ENCODE measurements at regions not wholly inside any gene's neighbourhood (a gene's known extent, or its start where the extent isn't known, plus 50 kb on each side); places are given as distances from the start of the nearest gene placed in this dataset.

- TF ChIP-seq CTCF (conservative IDR thresholded peaks at IDR 0.05; ENCODE audit: control insufficient read depth, insufficient read depth, low read depth, low read length) = no peak
- DNase-seq (ENCODE audit: low read depth) = no peak
- H3K4me3 ChIP-seq (ENCODE audit: control insufficient read depth, low read depth, low read length) = no peak overlapping the region
Measured at GRCh38 chr4:29037501-29037900, 1682.7 kb upstream of the PCDH7 start.

GRCh38 chr4:29043411-29043810 is 1676.8 kb upstream of the PCDH7 start:
- no peak for DNase-seq (ENCODE audit: low read depth)
- no peak for TF ChIP-seq CTCF (conservative IDR thresholded peaks at IDR 0.05; ENCODE audit: control insufficient read depth, insufficient read depth, low read depth, low read length)
- H3K4me3 ChIP-seq (ENCODE audit: control insufficient read depth, low read depth, low read length) = no peak overlapping the region

- peak; percentile 57 for DNase-seq (ENCODE audit: low read depth)
- TF ChIP-seq CTCF (conservative IDR thresholded peaks at IDR 0.05; ENCODE audit: control insufficient read depth, insufficient read depth, low read depth, low read length) = no peak
- no peak overlapping the region for H3K4me3 ChIP-seq (ENCODE audit: control insufficient read depth, low read depth, low read length)
Measured at GRCh38 chr4:29046186-29046585, 1674.0 kb upstream of the PCDH7 start.

- peak; percentile 60 for DNase-seq (ENCODE audit: low read depth)
- H3K4me3 ChIP-seq (ENCODE audit: control insufficient read depth, low read depth, low read length) = no peak overlapping the region
- no peak for TF ChIP-seq CTCF (conservative IDR thresholded peaks at IDR 0.05; ENCODE audit: control insufficient read depth, insufficient read depth, low read depth, low read length)
Measured at GRCh38 chr4:29046781-29047180, 1673.4 kb upstream of the PCDH7 start.

- DNase-seq (ENCODE audit: low read depth) = no peak
- no peak for TF ChIP-seq CTCF (conservative IDR thresholded peaks at IDR 0.05; ENCODE audit: control insufficient read depth, insufficient read depth, low read depth, low read length)
- H3K4me3 ChIP-seq (ENCODE audit: control insufficient read depth, low read depth, low read length) = no peak overlapping the region
Measured at GRCh38 chr4:29047341-29048041, 1672.7 kb upstream of the PCDH7 start.

- no peak for TF ChIP-seq CTCF (conservative IDR thresholded peaks at IDR 0.05; ENCODE audit: control insufficient read depth, insufficient read depth, low read depth, low read length)
- DNase-seq (ENCODE audit: low read depth) = peak; percentile 23
- no peak overlapping the region for H3K4me3 ChIP-seq (ENCODE audit: control insufficient read depth, low read depth, low read length)
Measured at GRCh38 chr4:29051381-29051965, 1668.7 kb upstream of the PCDH7 start.

Data from fibroblast of mammary gland (primary cell).